HuH-7.5 (cell line): ENCODE measurements at regions not wholly inside any gene's neighbourhood (a gene's known extent, or its start where the extent isn't known, plus 50 kb on each side); places are given as distances from the start of the nearest gene placed in this dataset.

Experiments
- DNase-seq: peaks from one replicate; pipeline ENCODE4 v3.0.0; 2011; ENCODE audit warnings: low spot score

DNA sequence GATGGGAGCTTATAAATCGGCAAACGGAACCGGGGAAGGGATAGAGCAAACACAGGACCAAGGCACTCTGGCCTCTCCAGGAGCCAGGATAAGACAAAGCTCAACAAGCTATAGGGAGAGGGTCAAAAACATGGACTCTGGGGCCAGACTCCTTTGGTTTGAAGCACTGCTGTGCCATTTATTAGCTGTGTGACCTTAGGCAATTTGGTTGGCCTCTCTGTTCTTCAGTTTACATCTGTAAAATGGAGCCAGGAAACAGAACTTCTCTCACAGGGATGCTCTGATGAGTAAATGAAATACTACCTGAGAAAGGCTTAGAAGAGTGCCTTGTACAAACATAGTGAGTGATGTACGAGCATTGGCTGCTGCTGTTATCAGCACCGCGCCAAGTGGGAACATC, 213.3 kb upstream of the PWP1 start:
- DNase-seq: no peak

DNA sequence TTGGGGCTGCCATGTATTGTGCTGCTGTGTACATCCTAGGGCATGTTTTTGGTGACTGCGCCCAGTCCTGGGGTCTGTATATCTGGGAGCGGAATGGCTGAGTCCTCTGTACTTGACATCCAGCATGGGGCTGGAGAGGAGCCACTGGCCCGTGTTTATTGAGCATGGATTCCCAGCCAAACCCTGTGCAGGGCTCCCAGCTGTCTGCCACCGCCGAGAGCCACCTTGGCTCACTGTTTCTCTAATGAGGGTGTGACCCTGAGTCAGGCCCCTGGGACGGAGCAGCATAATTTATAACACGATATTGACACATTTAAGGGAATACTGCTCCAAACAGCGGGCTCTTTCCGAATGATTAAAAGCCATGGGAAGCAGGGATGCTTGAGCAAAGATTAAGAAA, 211.5 kb upstream of the PWP1 start:
- DNase-seq: no peak

DNA sequence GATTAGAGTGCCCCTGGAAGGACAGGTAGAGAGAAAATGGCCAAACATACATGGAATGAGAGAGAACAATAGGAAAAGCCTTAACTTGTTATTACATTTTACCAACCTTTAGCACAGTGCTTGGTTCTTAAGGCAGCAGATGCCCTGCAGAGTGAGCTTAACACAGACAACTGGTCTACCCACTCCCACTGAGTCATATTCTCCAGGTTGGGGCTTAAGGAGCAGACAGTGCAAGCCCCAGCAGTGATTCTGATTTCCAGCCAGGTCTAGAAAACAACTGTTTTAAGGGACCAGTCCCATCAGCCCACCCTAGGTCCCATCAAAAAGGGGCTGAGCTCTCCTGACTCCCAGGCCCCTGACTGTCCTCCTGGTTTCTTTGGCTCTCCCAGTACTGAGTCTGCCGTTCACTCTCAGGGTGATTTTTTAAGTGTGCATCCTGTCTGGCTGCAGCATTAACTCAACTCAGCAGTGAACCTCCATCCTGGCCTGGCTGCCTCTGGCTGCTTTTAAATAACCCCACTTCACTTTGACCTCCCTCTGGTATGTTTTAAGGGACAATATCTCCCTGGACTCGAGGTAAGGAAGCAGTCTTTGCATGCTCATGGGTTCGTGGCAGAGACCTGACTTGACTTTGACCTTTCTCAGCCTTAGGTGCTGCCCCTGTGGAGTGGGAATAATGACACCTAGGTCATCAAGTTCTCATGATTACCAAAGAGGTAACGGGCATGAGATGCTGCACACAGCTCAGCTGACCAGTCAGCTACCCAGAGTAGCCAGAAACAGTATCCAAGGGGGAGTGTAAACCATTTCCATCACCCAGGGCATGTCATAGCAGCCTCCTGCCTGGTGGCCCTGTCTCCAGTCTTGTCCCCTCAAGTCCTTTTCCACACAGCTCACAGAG, 210.7 kb upstream of the PWP1 start:
- DNase-seq: no peak

DNA sequence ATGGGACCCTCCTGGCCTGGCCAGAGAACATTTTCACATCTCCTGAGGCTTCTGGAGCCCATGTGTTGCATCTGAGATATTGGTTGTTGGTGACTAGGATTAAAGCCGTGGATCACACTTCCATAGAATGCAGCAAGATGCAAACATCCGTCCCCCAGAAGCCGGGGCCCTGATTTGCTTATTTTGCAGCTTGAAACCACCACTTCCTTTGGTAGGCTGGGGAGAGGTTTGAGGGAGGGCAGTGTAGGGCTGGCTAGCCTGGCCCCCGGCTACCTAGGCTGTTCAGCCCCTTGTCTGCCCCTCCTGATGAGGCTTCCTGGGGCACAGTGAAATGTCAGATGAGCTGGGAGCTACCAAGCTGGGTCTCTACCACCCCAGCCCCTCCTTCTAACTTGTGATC, 209.7 kb upstream of the PWP1 start:
- DNase-seq: no peak

DNA sequence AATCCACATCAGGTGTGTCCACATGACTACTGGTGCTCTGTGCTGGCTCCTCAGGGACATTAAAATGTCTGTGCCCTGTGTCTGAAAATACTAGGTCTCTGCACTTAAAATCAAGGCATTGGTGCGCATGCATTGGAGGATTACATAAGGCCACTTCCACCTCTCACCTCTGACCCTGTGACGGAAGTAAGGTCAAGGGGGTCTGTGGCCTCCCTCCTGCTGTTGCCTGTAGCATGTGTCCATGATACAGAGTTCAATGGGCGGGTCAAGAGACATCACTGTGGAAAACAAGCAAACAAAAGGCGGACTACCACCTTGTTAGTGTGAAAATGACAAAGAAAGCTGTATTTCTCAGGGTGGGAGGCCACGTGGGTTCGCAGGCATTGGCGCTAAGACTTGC, 208.6 kb upstream of the PWP1 start:
- DNase-seq: no peak

DNA sequence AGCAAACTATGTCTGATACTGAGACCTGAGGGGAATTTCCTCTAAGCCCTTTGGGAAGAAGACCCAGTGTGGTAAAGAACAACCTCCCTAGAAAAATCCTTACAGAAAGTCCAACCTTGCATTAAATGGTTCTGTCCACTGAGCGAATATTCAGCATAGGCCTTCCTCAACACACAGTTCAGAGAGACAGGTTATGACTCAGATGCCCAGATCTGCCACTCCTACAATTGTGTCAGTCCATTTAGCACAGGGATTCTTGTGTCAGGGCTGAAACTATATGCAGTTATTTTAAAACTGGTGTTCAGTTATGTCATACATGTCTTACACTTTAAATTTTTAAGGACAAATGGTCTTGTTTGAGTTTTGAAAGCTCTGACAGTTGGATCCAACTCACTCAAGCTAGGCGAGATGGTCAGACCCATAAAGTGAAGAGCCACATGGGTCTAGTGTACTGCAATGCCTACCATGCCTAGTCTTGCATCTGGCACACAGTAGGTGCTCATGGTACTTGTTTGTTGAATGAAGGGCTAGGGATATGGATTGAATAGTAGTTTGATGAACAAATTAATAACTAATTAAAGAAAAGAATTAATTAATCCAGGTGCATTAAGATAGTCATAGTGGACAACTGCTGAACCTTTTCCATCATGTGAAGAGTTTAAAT, 207.5 kb upstream of the PWP1 start:
- no peak for DNase-seq

DNA sequence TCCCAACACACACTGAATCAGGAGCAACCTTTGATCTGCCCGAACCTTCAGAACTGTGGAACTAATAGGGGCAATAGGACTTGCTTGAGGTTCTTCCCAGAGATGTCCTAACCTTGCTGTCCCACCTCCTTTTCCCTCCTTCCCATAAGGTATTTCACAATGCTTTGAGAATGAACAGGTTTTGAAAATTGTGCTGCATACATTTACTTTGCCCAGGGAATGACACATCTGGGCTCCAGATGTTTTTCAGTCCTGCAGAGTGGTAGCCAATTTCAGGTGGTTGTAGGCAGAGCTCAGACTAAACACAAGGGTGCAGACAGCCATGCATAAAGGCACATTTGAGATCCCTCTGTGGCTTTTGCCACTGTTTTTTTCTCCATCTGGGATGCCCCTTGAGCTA, 206.7 kb upstream of the PWP1 start:
- no peak for DNase-seq

DNA sequence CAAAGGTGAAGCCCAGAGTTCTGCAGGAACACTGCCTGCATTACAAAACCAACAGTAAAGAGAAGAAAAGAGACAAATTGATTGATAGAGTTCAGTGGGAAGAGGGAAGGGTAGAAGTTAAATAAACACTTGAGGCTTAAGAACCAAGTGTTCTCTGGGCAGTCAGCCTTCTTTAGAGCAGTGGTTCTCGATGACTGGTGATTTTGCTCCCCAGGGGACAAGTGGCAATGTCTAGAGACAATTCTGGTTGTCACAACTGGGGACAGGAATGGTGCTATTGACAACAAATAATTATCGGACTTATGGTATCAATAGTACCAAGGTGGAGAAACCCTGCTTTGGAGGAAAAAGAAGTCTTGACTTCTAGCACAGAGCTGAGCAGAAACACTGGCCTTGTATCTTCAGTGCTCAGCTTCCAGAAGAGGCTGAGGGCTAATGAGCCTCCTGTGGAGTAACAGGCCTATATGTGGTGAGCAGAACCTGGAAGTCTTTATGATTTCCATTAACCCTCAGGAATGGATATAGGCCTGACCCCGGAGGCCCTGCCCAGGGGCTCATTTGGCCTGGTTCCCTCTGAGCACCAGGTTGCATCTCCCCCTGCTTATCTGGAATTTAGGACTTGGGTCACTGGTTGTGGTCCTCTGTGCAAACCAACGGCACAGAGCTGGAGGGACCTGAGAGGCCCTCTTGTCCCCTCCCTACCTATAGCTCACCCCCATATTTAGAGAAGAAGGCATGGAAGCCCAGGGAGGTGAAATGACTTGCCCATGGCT, 204.6 kb upstream of the PWP1 start:
- DNase-seq: no peak

DNA sequence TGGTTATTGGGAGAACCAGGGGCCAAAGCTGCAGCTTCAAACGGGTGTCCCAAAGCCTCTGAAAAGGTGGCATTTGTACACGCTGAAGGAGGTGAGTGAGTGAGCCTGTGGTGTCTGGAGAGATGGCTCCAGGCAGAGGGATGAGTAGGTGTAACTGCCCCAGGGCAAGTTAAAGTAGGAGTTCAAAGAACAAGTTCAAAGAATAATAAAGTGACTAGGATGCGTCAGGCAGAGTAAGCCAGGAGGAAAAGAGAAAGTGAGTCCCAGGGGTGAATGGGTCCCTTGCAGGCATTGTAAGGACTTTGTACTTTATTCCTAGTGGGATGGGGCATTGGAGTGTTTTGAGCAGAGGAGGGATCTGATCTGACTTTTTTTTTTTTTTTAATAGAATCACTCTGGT, 201.4 kb upstream of the PWP1 start:
- no peak for DNase-seq

DNA sequence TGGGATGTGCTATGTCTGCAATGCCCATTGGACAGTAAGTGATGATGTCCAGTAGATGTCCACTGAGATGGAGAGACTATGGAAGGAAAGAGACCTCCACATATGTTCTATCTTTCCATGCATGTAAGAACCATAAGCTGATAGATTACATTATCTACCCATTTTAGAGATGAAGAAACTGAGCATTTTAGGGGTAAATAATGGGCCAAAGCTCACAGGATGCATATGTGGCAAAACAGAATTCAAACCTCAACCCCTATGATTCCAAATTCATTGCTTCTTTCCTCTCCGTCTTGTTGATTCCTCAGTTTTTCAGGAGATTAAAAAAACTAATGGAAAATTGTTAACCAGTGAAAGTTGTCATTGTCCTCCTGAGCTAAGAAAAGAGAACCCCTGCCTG, 200.7 kb upstream of the PWP1 start:
- no peak for DNase-seq

DNA sequence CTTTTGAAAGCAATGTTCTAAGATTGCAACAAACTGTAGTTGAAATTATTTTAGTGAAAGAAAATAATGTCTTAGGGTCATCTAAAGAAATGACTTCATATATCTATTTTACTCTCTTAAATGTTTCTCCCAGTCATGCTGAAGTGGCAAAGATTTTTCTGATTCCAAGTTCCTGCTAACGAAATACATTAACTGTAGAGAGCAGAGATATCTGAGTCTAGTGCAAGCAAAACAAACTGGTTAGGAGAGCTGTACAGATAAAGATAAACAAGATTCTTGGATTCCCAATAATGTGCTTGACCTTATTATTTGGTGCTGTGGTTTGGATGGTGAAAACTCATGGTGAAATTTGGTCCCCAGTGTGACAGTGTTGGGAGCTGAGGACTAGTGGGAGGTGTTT, 199.9 kb upstream of the PWP1 start:
- no peak for DNase-seq

DNA sequence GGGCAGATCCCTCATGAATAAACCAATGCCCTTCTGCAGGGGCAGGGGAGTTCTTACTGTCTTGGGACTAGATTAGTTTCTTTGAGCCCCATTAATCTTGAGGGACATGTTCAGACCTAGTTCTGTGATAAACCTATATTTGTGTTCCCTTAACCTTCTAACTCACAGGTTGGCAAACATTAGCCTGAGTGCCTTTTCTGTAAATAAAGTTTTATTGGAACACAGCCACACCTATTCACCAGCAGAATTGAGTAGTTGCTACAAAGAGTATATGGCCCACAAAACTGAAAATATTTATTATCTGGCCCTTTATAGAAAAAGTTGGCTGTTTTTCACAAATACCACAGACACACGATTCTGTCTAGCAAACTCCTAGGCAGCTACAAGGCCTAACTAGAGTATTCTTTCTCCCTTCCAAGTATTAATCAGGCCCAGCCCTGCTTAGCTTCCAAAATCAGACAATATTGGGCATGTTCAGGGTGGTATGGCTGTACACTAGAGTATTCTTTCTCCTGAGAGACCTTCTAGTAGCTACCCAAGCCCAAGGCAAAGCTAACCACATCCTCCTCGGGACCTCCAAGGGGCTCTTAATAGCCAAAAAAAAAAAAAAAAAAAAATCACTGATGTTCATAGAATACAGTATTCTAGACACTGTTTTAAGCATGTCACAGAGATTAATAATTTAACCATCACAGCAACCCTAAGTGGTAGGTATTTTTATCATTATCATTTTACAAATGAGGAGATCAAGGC, 199.3 kb upstream of the PWP1 start:
- no peak for DNase-seq

DNA sequence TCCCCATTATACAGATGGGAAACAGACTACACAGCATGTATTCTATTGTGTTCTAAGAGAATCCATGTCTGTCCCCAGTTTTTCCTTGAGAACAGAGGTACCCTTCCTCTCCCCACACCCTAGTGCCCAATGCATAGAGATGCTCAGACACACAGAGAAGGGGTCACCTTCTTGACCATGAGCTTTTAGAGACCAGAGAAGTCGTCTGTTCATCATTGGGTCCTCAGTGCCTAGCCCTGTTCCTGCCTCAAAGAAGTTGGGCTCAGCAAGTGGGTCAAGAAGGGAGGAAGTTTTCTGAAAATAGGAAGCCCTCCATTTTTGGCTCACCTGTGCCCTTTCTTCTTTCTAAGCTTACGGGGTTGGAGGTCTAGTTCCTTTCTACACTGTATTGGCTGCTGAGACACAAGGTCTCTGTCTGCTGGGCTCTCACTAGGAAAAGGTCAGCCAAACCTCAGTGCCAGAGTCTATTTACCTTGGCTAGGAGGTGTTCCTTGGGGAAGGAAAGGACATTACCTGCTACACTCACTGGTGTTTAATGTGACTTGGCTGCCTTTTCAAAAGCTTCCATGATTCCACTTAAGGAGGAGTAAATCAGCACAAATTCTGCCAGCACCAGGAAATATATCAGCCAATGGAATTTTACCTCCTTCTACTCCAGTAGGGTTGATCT, 198.5 kb upstream of the PWP1 start:
- no peak for DNase-seq

DNA sequence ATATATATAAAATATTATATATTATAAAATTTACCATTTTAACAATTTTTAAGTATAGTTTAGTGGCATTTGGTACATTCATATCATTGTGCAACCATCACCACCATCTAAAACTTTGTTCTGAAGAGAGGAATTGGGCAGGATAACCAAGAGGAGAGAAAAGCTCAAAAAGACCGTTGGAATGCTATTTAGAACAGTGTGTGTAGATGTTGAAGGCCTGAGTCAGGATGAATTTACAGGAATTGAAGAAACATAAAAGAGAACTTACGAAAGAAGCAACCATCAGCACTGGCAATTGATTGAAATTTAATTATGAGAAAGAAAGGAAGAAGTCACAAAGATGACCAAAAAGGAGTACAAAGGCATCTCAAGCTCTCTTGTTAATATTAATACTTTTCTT, 196.9 kb upstream of the PWP1 start:
- no peak for DNase-seq

DNA sequence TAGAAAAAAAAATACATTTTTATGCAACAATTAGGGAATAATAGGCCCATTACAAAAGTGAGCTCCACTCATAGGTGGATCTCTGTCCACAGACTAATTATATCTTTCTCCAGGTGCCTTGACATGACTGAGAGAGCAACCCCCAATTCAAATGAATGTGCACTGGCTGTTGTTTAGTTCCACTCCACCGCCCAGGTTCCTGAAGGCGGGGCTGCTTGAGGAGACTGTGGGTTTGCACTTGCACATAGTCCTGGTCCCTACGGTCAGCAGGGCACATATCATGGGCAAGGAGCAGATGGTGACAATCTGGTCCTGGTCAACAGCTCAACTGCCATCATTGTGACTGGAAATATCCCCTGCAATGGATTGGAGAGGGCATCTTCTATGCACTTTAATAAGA, 195.6 kb upstream of the PWP1 start:
- no peak for DNase-seq

DNA sequence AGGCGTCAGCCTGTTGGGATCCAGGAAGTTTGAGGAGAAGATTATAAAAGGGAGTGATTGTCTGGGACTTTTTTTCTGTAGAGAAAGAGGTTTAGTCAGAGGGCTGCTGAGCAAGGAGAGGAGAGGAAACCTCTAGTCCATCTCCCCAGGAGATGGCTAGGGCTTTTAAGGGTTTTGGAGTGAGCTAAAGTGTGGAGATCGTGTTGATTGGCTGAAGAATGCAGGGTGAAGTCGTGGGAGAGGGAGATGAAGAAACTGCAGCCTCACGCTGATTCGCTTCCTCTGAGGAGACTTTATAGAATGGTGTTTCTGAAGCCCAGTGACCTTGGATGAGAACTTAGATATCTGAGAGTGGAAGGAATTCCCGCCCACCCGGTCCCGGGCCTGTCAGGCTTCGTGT, 193.7 kb upstream of the PWP1 start:
- DNase-seq: no peak

DNA sequence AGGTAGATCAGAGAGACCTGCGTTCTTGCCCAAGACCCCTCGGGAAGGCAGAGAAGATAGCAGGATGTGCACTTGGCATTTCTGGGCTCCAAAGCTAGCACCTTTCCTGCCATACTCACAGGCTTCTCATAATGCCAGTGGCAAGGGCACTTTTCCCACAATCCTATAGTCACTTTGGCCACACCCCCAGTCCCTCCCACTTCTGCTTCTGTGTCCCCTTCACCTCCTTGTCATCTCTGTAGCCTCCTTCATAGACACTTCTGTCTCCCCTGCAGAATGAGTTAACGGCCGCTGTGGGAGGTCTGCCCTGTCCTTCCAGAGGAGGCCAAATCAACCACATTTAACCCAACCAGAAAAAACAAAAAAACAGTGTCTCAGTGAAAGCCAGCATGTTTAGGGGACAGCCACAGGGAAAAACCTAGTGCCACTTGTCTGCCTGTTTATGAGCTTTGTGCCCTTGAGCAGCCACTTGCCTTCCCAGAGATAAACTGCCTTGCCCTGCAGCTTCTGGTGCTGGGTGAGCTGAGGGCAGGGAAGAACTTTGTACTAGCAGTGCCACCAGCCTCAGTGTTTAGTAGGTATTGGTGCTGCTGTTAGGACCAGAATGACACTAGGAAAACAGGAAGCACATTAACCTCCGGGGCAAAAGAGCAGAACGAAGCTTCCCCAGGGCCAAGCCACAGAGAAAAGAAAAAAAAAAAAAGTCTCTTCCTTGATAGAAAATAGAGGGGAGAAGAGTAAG, 193.0 kb upstream of the PWP1 start:
- DNase-seq: no peak

DNA sequence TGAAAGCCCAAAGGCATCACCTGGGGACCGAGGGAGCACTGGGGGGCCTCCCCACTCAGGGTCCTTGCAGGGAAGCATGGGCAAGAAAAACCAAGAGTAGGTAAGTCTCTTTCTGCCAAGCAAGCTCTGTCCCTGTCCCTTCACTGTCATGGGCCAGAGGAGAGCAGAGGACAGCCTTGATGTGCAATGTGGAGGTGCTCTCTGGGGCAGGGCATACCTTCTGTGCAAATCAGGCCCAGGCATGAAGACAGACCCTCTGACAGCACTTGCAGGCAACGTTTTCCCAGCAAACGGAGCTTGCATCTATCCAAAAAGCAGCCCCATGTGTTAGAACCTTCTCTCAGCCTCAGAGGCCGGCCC, 192.5 kb upstream of the PWP1 start:
- DNase-seq: no peak

DNA sequence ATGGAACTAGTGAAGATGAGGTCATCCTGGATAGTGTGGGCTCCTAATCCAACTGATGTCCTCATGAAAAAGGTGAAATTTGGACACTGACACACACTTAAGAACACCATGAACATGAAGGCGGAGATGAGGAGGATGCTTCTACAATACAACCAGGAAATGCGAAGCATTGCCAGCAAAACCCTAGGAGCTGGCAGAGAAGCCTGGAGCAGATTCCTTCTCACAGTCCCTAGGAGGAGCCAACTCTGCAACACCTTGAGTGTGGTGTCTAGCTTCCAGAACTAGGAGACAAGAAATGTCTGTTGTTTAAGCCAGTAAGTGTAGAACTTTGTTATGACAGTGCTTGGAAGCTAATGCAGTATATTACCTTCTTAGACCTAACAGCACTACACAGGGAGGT, 191.9 kb upstream of the PWP1 start:
- DNase-seq: no peak

DNA sequence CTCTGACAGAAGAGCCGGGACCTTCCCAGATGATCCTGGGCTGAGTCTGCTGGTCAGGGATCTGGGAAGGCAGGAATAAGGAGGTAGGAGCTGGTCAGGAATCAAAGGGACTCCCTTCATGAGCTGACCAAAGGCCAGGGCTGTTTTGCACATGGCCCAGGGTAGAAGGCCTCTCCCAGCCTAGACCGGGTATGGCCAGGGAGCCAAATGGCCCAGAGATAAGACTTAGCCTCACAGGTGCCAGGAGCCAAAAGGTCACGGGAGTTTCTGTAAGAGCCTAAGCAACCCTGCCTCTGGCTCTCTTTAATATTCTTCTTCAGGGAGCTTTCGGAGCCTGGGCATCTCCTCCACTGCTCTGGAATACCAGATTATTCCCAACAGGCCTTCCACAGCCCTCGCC, 191.3 kb upstream of the PWP1 start:
- no peak for DNase-seq

DNA sequence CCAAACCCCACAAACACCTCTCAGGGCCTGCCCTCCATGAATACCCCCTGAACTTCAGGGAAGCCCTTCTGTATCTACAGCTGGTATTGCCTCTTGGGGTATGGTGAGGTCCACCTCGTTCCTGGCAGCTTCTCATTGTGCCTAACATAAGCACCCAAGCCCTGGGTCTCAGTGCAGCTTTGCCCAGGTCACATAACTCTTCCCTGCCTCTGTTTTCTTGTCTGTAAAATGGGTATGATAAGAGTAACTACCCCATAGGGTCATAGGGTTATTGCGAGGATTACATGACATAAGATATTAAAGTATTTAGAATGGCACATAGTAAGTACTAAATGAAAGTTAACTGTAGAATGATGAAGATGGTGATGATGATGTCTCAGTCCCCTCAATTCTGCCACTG, 190.0 kb upstream of the PWP1 start:
- DNase-seq: no peak
